IgD-negative memory B cell (primary cell): ENCODE measurements at regions not wholly inside any gene's neighbourhood (a gene's known extent, or its start where the extent isn't known, plus 50 kb on each side); places are given as distances from the start of the nearest gene placed in this dataset.
"Not testable (repeated sequence)": the region's sequence is repeated elsewhere in the genome, so short reads cannot be mapped to it uniquely, and the experiment has no call there.

Source experiments
- H3K27ac Mint-ChIP-seq, 3 donors: one replicate each; pipeline ENCODE4 v1.8.0; 2020 to 2022; ENCODE audit warnings: mild to moderate bottlenecking in 3 of 3, mixed read lengths in 3 of 3, moderate library complexity in 1 of 3
- H3K27me3 Mint-ChIP-seq: one replicate; pipeline ENCODE4 v1.8.0; 2021; ENCODE audit warnings: mixed read lengths
- H3K36me3 Mint-ChIP-seq: one replicate; pipeline ENCODE4 v1.8.0; 2020; ENCODE audit warnings: mild to moderate bottlenecking, mixed read lengths
- H3K4me1 Mint-ChIP-seq, 3 donors: one replicate each; pipeline ENCODE4 v1.8.0; 2020 to 2022; ENCODE audit warnings: mixed read lengths in 3 of 3, mild to moderate bottlenecking in 1 of 3
- H3K4me3 Mint-ChIP-seq, 4 donors: one replicate each; pipeline ENCODE4 v1.8.0; 2020 to 2022; ENCODE audit warnings: mild to moderate bottlenecking in 4 of 4, mixed read lengths in 4 of 4, moderate library complexity in 3 of 4
- H3K9me3 Mint-ChIP-seq, 3 donors: one replicate each; pipeline ENCODE4 v1.8.0; 2020 to 2021; ENCODE audit warnings: mixed read lengths in 3 of 3, mild to moderate bottlenecking in 1 of 3

DNA sequence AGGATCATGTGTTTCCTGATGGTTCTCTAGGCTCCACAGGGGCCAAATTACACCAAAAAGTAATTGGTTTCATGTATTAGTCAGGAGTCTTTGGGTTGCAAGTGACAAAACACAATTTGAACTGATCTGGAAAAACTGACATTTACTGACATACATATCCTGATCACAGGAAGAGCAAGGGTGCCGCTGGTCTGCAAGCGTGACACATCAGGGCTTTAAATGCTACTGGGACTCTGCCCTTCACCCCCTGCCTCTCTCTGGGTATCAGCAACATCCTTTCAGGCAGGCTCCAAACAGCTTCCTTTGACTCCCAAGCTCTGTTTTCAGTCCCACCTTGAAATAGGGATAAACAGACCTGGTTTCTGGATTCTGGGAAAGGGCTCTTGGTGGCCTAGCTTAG, 197.5 kb downstream of the PALM2AKAP2 start:
- no peaks in the 10 kb centered on the region for H3K27me3 Mint-ChIP-seq
- peak overlapping the region in 1 of 4 donors; percentile 77 for H3K4me3 Mint-ChIP-seq
- H3K4me1 Mint-ChIP-seq, result peaks cover 29 to 60% (median 59%) of the 10 kb centered on the region in 3 donors
- peaks cover 0 to 5% (median 2%) of the 10 kb centered on the region in 3 donors for H3K9me3 Mint-ChIP-seq
- H3K27ac Mint-ChIP-seq, result peak overlapping the region in 2 of 3 donors; percentile 25 to 27
- H3K36me3 Mint-ChIP-seq, result peaks cover 2% of the 10 kb centered on the region

DNA sequence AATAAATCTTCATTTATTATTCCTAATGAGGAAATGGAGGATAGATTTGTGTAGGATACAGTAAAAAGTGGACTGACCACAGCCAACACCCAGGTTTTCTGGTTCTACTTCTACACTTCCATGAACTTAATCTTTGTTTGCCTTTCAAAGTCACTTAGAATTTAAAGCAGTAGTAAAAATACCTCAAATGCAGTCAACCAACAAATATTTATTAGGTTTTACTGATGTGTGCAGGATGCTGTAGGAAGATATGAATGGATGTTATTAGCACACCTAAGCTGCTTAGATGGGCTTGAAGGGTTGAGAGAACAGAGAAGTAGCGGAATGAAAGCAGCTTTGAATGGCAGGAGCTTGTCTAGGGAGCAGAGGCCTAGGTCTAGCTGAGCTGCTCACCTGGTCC, 201.1 kb downstream of the PALM2AKAP2 start:
- Mint-ChIP-seq H3K27ac (peak overlapping the region in 1 of 3 donors; percentile 6), H3K9me3 (peaks cover 0 to 5% (median 0%) of the 10 kb centered on the region in 3 donors), H3K36me3 (peaks cover 2% of the 10 kb centered on the region), H3K4me3 (no peak overlapping the region), H3K27me3 (no peaks in the 10 kb centered on the region), H3K4me1 (peaks cover 12 to 31% (median 25%) of the 10 kb centered on the region in 3 donors)

DNA sequence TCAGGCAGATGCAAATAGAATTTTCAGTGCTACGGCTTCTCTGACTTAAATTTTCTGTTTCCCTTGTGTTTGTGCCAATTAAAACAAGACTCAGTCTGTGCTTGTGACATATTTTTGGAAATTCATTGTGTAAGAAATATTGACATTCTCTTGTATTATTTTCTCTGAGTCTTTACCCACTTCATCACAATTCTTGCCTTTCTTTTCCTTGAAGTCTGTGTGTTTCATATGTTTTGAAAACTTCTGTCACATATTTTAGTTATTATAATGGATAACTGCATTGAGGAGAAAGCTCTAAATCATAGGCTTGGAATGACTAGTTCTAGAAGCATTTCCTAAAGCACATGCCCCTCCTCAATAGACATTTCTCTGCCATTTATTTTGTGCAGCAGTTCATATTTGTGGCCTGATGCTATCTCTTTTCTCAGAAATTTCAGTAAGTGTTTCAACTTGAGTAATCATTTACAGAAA, 206.6 kb downstream of the PALM2AKAP2 start:
- Mint-ChIP-seq H3K4me1 (peaks cover 0 to 1% (median 0%) of the 10 kb centered on the region in 3 donors), H3K36me3 (peaks cover 7% of the 10 kb centered on the region), H3K9me3 (peaks cover 0 to 14% (median 7%) of the 10 kb centered on the region in 3 donors), H3K4me3 (no peak overlapping the region), H3K27me3 (no peaks in the 10 kb centered on the region), H3K27ac (no peak overlapping the region)

DNA sequence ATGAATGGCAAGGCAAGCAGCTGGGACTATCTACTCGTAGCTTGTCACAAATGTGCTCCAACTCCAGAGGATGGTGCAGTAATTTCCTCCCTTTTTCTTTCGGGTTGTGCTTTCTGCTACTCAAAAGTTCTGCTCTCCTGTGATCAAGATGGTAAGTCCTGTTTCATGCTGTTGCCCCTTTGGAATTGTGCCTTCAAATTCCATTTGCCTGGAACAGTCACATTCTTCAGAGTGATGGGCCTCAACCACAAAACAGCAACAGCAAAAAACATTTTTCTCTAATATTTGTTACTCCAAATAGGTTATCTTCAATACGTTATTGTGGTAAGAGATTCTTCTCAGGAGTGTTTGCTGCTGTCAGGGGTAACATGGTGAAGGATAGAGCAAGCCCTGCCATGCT, 209.3 kb downstream of the PALM2AKAP2 start:
- H3K9me3 Mint-ChIP-seq, result peaks cover 0 to 9% (median 7%) of the 10 kb centered on the region in 3 donors

DNA sequence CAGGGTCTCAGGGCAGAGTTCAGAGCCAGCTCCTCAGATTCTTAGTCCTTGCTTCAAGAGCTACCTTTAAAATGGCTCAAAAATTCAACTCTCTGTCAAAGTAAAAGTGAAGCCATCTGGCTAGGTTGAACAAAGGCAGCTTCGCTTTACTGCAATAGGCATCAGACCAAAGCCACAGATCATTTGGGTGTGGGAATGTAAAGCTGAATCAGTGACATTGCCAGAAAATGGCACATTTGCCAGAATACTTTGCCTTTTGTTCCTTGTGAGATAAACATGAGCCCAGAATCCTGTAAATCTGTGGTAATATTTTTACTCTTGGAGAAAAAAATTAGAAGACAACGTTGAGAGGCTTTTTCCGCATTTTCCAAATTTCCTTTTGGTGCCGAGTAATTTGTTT, 210.5 kb downstream of the PALM2AKAP2 start:
- peaks cover 9% of the 10 kb centered on the region for H3K36me3 Mint-ChIP-seq
- H3K4me1 Mint-ChIP-seq, result peaks cover 4 to 7% (median 4%) of the 10 kb centered on the region in 3 donors
- no peak overlapping the region for H3K4me3 Mint-ChIP-seq
- no peaks in the 10 kb centered on the region for H3K27me3 Mint-ChIP-seq
- H3K9me3 Mint-ChIP-seq, result peaks cover 0 to 13% (median 7%) of the 10 kb centered on the region in 3 donors
- H3K27ac Mint-ChIP-seq, result peak overlapping the region in 1 of 3 donors; percentile 11

More for the DNA sequence above, 209.3 kb downstream of the PALM2AKAP2 start:
- H3K27me3 Mint-ChIP-seq, result no peaks in the 10 kb centered on the region
- H3K4me1 Mint-ChIP-seq, result peaks cover 4 to 5% (median 4%) of the 10 kb centered on the region in 3 donors
- H3K36me3 Mint-ChIP-seq, result peaks cover 7% of the 10 kb centered on the region
- no peak overlapping the region for H3K4me3 Mint-ChIP-seq
- no peak overlapping the region for H3K27ac Mint-ChIP-seq

DNA sequence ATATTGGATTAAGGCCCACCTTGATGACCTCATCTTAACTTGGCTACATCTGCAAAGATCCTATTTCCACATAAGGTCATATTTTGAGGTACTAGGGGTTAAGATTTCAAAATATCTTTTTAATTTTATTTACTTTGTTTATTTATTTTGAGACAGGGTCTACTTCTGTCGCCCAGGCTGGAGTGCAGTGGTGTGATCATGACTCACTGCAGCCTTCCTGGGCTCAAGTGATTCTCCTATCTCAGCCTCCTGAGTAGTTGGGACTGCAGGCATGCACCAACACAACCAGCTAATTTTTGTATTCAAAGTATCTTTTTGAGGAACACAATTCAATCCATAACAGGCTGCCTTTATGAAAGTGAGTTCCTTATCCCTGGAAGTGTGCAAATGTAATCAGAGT, 212.3 kb downstream of the PALM2AKAP2 start:
- Mint-ChIP-seq H3K27ac (no peak overlapping the region), H3K9me3 (peaks cover 1 to 14% (median 9%) of the 10 kb centered on the region in 3 donors), H3K4me3 (no peak overlapping the region), H3K36me3 (peaks cover 9% of the 10 kb centered on the region), H3K27me3 (no peaks in the 10 kb centered on the region), H3K4me1 (peaks cover 4 to 7% (median 4%) of the 10 kb centered on the region in 3 donors)

DNA sequence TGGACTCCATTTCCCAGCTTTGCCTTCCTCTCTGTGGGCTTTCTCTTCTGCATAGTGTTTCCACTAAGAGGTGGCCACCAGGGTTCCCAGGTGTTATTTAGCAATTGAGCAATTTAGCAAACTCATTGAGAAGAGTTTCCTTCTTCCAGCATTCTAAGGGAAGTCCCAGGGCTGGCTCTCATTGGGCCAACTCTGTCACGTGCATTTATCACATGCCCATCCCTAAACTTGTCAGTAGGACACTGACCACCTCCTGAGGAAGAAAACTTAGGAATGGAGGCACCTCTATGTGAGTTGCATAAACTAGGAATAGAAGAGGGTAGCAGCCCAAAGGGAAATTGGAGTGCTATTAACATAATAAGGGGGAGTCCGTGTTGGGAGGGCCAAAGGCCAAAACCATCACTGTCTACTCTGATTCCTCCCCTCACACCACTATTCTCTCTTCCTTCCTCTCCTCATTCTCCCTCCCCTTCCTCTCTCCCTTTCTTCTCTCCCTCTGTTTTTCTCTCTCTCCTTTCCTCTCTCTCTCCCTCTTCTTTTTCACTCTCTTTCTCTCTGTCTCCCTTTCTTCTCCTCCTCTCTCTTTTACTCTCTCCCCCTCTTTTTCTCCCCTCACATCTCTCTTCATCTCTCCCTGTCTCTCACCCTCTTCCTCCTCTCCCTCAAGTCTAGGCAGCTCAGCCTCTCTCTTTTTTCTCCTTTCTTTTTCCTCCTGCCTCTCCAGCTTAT, 213.4 kb downstream of the PALM2AKAP2 start:
- Mint-ChIP-seq H3K36me3 (peaks cover 7% of the 10 kb centered on the region), H3K9me3 (peaks cover 1 to 9% (median 7%) of the 10 kb centered on the region in 3 donors), H3K4me3 (no peak overlapping the region), H3K4me1 (peaks cover 4 to 7% (median 6%) of the 10 kb centered on the region in 3 donors), H3K27ac (peak overlapping the region in 1 of 3 donors; percentile 64), H3K27me3 (no peaks in the 10 kb centered on the region)

DNA sequence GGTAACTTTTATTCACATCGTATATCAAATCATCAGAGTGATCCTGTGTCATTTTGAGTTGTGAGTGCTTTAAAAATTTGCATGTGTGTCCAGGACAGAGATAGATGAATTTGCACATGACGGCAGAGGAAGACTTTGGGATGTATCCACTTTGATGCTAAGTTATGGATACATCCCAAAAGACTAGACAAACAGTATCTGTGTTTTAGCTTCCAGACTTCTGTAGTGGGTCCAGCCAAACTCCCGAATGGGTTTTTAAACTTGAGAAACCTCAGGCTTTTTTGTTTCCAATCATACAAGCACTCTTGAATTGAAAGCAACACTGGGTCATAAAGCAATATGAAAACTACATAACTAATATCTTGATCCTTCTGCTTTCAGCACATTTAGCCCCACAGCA, 213.8 kb downstream of the C9orf152 start:
- peak overlapping the region in 2 of 3 donors; percentile 14 to 64 for H3K27ac Mint-ChIP-seq
- H3K4me3 Mint-ChIP-seq, result no peak overlapping the region
- peaks cover 1 to 5% (median 2%) of the 10 kb centered on the region in 3 donors for H3K9me3 Mint-ChIP-seq
- peaks cover 4% of the 10 kb centered on the region for H3K36me3 Mint-ChIP-seq
- H3K4me1 Mint-ChIP-seq, result peaks cover 4 to 7% (median 6%) of the 10 kb centered on the region in 3 donors
- no peaks in the 10 kb centered on the region for H3K27me3 Mint-ChIP-seq

DNA sequence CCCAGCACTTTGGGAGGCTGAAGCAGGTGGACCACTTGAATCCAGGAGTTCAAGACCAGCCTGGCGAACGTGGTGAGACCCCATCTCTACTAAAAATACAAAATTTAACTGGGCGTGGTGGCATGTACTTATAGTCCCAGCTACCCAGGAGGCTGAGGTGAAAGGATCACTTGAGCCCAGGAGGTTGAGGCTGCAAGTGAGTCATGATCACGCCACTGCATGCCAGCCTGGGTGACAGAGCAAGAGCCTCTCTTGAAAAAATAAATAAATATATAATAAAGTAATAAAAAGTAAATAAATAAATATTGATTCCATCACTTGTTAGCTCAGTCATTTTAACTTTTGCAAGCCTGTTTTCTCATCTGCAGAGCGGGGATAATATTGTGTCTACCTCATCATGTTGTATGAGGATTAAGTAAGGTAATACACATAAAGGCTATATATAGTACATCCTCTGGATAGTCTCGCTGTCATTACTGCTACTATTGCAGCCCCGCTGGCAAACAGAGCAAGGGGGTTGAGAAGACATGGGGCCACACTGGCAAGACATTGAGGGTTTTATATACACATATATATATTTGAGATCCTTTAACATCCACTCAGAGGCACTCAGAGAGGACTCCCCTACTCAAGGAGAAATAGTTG, 210.9 kb downstream of the C9orf152 start:
- no peaks in the 10 kb centered on the region for H3K27me3 Mint-ChIP-seq
- peaks cover 1 to 6% (median 5%) of the 10 kb centered on the region in 3 donors for H3K9me3 Mint-ChIP-seq
- no peak overlapping the region for H3K4me3 Mint-ChIP-seq

DNA sequence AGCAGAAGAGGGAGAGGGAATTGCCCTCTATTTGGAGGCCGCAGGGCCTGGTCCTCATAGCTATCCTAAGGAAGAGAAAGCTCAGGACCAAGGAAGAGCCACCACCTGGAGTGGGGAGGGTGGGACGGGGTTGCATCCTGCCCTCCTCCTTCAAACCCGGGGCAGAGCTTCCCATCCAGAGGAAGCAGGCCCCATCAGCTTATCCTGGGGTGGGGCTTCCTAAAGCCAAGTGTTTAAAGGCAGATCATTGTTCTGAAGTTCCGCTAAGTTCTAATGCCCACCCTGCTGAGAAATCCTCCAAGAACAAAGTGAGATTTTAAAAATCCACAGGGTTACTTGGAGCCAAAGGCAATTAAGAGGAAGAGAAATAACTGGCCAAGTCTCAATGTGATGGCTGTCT, 210.3 kb downstream of the C9orf152 start:
- H3K27me3 Mint-ChIP-seq, result no peaks in the 10 kb centered on the region
- peaks cover 1 to 6% (median 5%) of the 10 kb centered on the region in 3 donors for H3K9me3 Mint-ChIP-seq
- H3K4me3 Mint-ChIP-seq, result no peak overlapping the region
- peaks cover 4 to 10% (median 8%) of the 10 kb centered on the region in 3 donors for H3K4me1 Mint-ChIP-seq
- H3K27ac Mint-ChIP-seq, result no peak overlapping the region
- H3K36me3 Mint-ChIP-seq, result peaks cover 4% of the 10 kb centered on the region

More for the DNA sequence above, 210.9 kb downstream of the C9orf152 start:
- Mint-ChIP-seq H3K4me1 (peaks cover 4 to 10% (median 8%) of the 10 kb centered on the region in 3 donors), H3K27ac (no peak overlapping the region), H3K36me3 (peaks cover 4% of the 10 kb centered on the region)

DNA sequence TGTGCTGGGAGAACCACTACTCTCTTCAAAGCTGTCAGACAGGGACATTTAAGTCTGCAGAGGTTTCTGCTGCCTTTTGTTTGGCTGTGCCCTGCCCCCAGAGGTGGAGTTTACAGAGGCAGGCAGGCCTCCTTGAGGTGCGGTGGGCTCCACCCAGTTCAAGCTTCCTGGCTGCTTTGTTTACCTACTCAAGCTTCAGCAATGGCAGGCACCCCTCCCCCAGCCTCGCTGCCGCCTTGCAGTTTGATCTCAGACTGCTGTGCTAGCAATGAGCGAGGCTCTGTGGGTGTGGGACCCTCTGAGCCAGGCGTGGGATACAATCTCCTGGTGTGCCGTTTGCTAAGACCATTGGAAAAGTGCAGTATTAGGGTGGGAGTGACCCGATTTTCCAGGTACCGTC, 202.4 kb downstream of the C9orf152 start:
- Mint-ChIP-seq H3K9me3 (peaks cover 0 to 16% (median 13%) of the 10 kb centered on the region in 3 donors), H3K4me1 (peaks cover 16 to 32% (median 30%) of the 10 kb centered on the region in 3 donors), H3K4me3 (peak overlapping the region; percentile 8 to 93 (median 72)), H3K27ac (peak overlapping the region in 2 of 3 donors; percentile 76 to 89)
- not testable (repeated sequence) for H3K27me3 Mint-ChIP-seq, H3K36me3 Mint-ChIP-seq

DNA sequence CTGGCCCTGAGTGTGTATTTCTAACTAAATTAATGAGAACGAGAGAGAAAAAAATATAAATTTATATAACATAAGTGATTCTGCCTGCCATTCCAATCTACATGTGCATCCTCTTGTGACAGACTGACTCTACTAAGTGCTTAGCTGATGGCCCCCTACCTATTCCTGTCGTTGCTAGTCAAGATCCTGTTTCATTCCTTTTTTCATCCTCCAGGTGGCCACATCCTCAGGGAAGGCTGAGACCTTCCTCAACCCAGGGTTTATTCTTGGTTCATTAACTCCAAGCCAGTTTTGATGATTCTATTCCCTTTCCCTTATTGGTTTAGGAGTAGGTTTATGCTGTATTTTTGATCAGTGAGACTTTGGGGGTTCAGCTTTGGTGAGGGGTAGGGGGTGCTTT, 201.3 kb downstream of the C9orf152 start:
- Mint-ChIP-seq H3K4me3 (peak overlapping the region in 2 of 4 donors; percentile 60 to 93), H3K36me3 (peaks cover 8% of the 10 kb centered on the region), H3K27ac (peak overlapping the region in 2 of 3 donors; percentile 76 to 89), H3K9me3 (peaks cover 0 to 13% (median 13%) of the 10 kb centered on the region in 3 donors), H3K4me1 (peaks cover 18 to 32% (median 30%) of the 10 kb centered on the region in 3 donors), H3K27me3 (no peaks in the 10 kb centered on the region)

DNA sequence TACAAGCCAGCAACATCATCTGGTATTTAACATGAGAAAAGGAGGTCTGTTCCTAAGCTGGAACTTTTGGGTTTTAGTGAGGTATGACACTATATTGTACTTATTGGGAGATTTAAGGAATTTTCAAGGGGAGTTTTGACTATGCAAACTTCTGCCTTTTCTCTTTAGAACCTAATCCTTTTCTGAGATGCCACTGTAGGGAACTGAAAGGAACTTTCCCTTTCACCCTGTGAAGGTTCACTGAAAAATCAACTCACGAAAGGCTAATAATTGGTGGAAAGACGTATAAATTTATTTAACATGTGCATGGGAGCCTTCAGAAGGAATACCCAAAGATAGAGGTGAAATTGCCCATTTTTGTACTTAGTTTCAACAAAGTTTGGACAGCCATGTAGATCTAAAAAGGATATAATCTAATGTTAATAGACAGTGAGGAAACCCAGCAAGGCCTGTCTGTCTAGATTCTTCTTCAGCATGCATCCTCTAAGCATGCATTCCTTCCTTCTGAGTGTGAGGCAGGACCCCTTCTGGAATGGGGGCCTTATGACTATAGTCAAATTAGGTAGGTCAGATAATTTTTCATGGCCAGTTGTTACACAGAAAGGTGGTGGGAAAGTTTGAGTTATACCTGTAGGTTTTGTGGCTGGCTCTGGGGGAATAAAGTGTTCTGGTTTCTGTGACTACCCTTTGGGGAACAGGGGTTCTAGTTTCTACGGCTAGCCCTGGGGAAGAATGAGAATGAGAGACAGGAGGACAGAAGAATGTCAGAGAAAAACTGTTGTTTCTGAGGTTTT, 200.3 kb downstream of the C9orf152 start:
- Mint-ChIP-seq H3K27me3 (no peaks in the 10 kb centered on the region), H3K4me1 (peaks cover 18 to 32% (median 30%) of the 10 kb centered on the region in 3 donors), H3K4me3 (peak overlapping the region in 1 of 4 donors; percentile 67), H3K9me3 (peaks cover 0 to 13% (median 12%) of the 10 kb centered on the region in 3 donors), H3K36me3 (peaks cover 8% of the 10 kb centered on the region), H3K27ac (peak overlapping the region in 2 of 3 donors; percentile 8 to 86)

DNA sequence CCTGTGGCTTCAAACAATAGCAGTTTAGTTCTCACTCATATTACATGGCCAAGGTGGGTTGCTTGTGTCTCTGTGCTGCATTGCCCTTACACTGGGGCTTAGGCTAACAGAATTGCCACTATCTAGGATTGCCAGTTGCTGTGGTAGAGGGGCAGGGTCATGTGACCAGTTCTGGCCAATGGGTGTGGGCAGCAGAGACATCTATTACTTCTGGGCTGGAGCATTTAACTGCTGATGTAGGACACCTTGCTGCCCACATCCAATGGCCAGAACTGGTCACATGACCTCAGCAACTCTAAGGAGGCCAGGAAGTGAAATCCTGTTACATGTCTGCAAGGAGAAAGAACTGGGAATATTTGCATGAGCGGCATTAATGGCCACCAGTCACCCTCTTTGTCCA, 199.3 kb downstream of the C9orf152 start:
- peaks cover 0 to 8% (median 6%) of the 10 kb centered on the region in 3 donors for H3K9me3 Mint-ChIP-seq
- peak overlapping the region in 2 of 4 donors; percentile 17 to 23 for H3K4me3 Mint-ChIP-seq
- no peaks in the 10 kb centered on the region for H3K27me3 Mint-ChIP-seq
- no peak overlapping the region for H3K27ac Mint-ChIP-seq
- peaks cover 5% of the 10 kb centered on the region for H3K36me3 Mint-ChIP-seq
- peaks cover 18 to 32% (median 30%) of the 10 kb centered on the region in 3 donors for H3K4me1 Mint-ChIP-seq
